Stimulated activated naive B cell treated with anti-CD40 and anti-IgM and Interleukin-4, amounts not matched to agents 10 μg/mL and 1 μg/mL and 100 μg/mL, for 72 hours (primary cell): ENCODE measurements at regions not wholly inside any gene's neighbourhood (a gene's known extent, or its start where the extent isn't known, plus 50 kb on each side); places are given as distances from the start of the nearest gene placed in this dataset.
"Not testable (repeated sequence)": the region's sequence is repeated elsewhere in the genome, so short reads cannot be mapped to it uniquely, and the experiment has no call there.

Experiments used
- ATAC-seq, 2 donors: fragments of 150-1000 bp; cut with Tn5 transposase; replicated peaks; 2 replicates each; pipeline ENCODE4 v1.10.0; 2021; ENCODE audit warnings: moderate library complexity in 1 of 2
- DNase-seq: peaks from one replicate; pipeline ENCODE4 v3.0.0; 2021
- H3K27ac Mint-ChIP-seq: one replicate; pipeline ENCODE4 v1.8.0; 2022; ENCODE audit warnings: mild to moderate bottlenecking, mixed read lengths
- H3K27me3 Mint-ChIP-seq, 2 donors: one replicate each; pipeline ENCODE4 v1.8.0; 2022; ENCODE audit warnings: mixed read lengths in 2 of 2
- H3K36me3 Mint-ChIP-seq, 2 donors: one replicate each; pipeline ENCODE4 v1.8.0; 2022; ENCODE audit warnings: mixed read lengths in 2 of 2, mild to moderate bottlenecking in 1 of 2
- H3K4me1 Mint-ChIP-seq, 2 donors: one replicate each; pipeline ENCODE4 v1.8.0; 2022; ENCODE audit warnings: mixed read lengths in 2 of 2, mild to moderate bottlenecking in 1 of 2
- H3K4me3 Mint-ChIP-seq, 2 donors: one replicate each; pipeline ENCODE4 v1.8.0; 2022; ENCODE audit warnings: mild to moderate bottlenecking in 2 of 2, mixed read lengths in 2 of 2, moderate library complexity in 1 of 2
- H3K9me3 Mint-ChIP-seq, 2 donors: one replicate each; pipeline ENCODE4 v1.8.0; 2022; ENCODE audit warnings: mixed read lengths in 2 of 2, mild to moderate bottlenecking in 1 of 2

- no peak for DNase-seq
- peak; percentile 87 to 89 for ATAC-seq
- Mint-ChIP-seq H3K9me3 (no peaks in the 10 kb centered on the region), H3K36me3 (no peaks in the 10 kb centered on the region), H3K4me3 (peak overlapping the region in 1 of 2 donors; percentile 8), H3K27ac (no peak overlapping the region), H3K4me1 (peaks cover 12 to 30% of the 10 kb centered on the region in 2 donors), H3K27me3 (no peaks in the 10 kb centered on the region)
These were observed 458.6 kb downstream of the FBXO15 start for GRCh38 chr18:73688851-73689711.

GRCh38 chr18:73688161-73688560, 459.5 kb downstream of the FBXO15 start:
- Mint-ChIP-seq H3K27me3 (no peaks in the 10 kb centered on the region), H3K4me1 (peaks cover 12 to 30% of the 10 kb centered on the region in 2 donors), H3K36me3 (no peaks in the 10 kb centered on the region), H3K9me3 (no peaks in the 10 kb centered on the region), H3K4me3 (no peak overlapping the region), H3K27ac (no peak overlapping the region)
- ATAC-seq (no peak), DNase-seq (no peak)

GRCh38 chr18:73684647-73685046, 463.0 kb downstream of the FBXO15 start:
- H3K9me3 Mint-ChIP-seq, result no peaks in the 10 kb centered on the region
- H3K36me3 Mint-ChIP-seq, result no peaks in the 10 kb centered on the region
- H3K27ac Mint-ChIP-seq, result no peak overlapping the region
- ATAC-seq, result no peak
- no peak overlapping the region for H3K4me3 Mint-ChIP-seq
- peaks cover 10 to 23% of the 10 kb centered on the region in 2 donors for H3K4me1 Mint-ChIP-seq
- no peak for DNase-seq
- no peaks in the 10 kb centered on the region for H3K27me3 Mint-ChIP-seq

- Mint-ChIP-seq H3K27me3 (no peaks in the 10 kb centered on the region), H3K4me1 (peaks cover 4 to 14% of the 10 kb centered on the region in 2 donors), H3K27ac (no peak overlapping the region), H3K4me3 (no peak overlapping the region), H3K36me3 (no peaks in the 10 kb centered on the region), H3K9me3 (no peaks in the 10 kb centered on the region)
- ATAC-seq (no peak), DNase-seq (no peak)
These were observed 464.0 kb downstream of the FBXO15 start for GRCh38 chr18:73683409-73684238.

- Mint-ChIP-seq H3K27ac (no peak overlapping the region), H3K36me3 (no peaks in the 10 kb centered on the region), H3K9me3 (no peaks in the 10 kb centered on the region), H3K4me3 (no peak overlapping the region), H3K27me3 (no peaks in the 10 kb centered on the region), H3K4me1 (peaks cover 0 to 9% of the 10 kb centered on the region in 2 donors)
- DNase-seq (no peak), ATAC-seq (peak; percentile 48 to 53)
These were observed 465.7 kb downstream of the FBXO15 start for GRCh38 chr18:73681912-73682311.

GRCh38 chr18:73681398-73681797, 466.2 kb downstream of the FBXO15 start:
- Mint-ChIP-seq H3K4me1 (peaks cover 0 to 9% of the 10 kb centered on the region in 2 donors), H3K27ac (no peak overlapping the region), H3K27me3 (no peaks in the 10 kb centered on the region), H3K36me3 (no peaks in the 10 kb centered on the region), H3K9me3 (no peaks in the 10 kb centered on the region), H3K4me3 (no peak overlapping the region)
- DNase-seq, result no peak
- ATAC-seq, result peak; percentile 36 to 43

GRCh38 chr18:73679941-73680712, 467.5 kb downstream of the FBXO15 start:
- no peaks in the 10 kb centered on the region for H3K27me3 Mint-ChIP-seq
- H3K4me1 Mint-ChIP-seq, result peaks cover 0 to 9% of the 10 kb centered on the region in 2 donors
- H3K4me3 Mint-ChIP-seq, result no peak overlapping the region
- no peaks in the 10 kb centered on the region for H3K36me3 Mint-ChIP-seq
- DNase-seq, result no peak
- no peaks in the 10 kb centered on the region for H3K9me3 Mint-ChIP-seq
- ATAC-seq, result peak in 1 of 2 donors; percentile 23
- no peak overlapping the region for H3K27ac Mint-ChIP-seq

GRCh38 chr18:73677450-73677849, 470.2 kb downstream of the FBXO15 start:
- H3K4me1 Mint-ChIP-seq, result no peaks in the 10 kb centered on the region
- ATAC-seq (no peak), DNase-seq (no peak)
- no peaks in the 10 kb centered on the region for H3K9me3 Mint-ChIP-seq
- no peaks in the 10 kb centered on the region for H3K36me3 Mint-ChIP-seq
- no peaks in the 10 kb centered on the region for H3K27me3 Mint-ChIP-seq
- H3K4me3 Mint-ChIP-seq, result no peak overlapping the region
- no peak overlapping the region for H3K27ac Mint-ChIP-seq

- Mint-ChIP-seq H3K4me1 (no peaks in the 10 kb centered on the region), H3K4me3 (no peak overlapping the region), H3K36me3 (no peaks in the 10 kb centered on the region), H3K27me3 (no peaks in the 10 kb centered on the region), H3K9me3 (no peaks in the 10 kb centered on the region), H3K27ac (no peak overlapping the region)
- ATAC-seq, result no peak
- DNase-seq, result no peak
These were observed 473.3 kb downstream of the FBXO15 start for GRCh38 chr18:73674125-73674865.

- H3K4me3 Mint-ChIP-seq, H3K27ac Mint-ChIP-seq, DNase-seq, ATAC-seq, H3K9me3 Mint-ChIP-seq, H3K36me3 Mint-ChIP-seq, H3K4me1 Mint-ChIP-seq, H3K27me3 Mint-ChIP-seq: not testable (repeated sequence)
These were observed 476.2 kb downstream of the FBXO15 start for GRCh38 chr18:73671480-73671879.

- Mint-ChIP-seq H3K36me3 (no peaks in the 10 kb centered on the region), H3K9me3 (no peaks in the 10 kb centered on the region), H3K4me1 (no peaks in the 10 kb centered on the region), H3K27ac (no peak overlapping the region), H3K27me3 (no peaks in the 10 kb centered on the region), H3K4me3 (no peak overlapping the region)
- DNase-seq, result no peak
- ATAC-seq, result no peak
These were observed 477.1 kb downstream of the FBXO15 start for GRCh38 chr18:73670524-73670923.

GRCh38 chr18:73670039-73670438, 477.6 kb downstream of the FBXO15 start:
- H3K36me3 Mint-ChIP-seq, result no peaks in the 10 kb centered on the region
- DNase-seq (no peak), ATAC-seq (no peak)
- no peak overlapping the region for H3K27ac Mint-ChIP-seq
- H3K4me1 Mint-ChIP-seq, result no peaks in the 10 kb centered on the region
- H3K4me3 Mint-ChIP-seq, result no peak overlapping the region
- no peaks in the 10 kb centered on the region for H3K9me3 Mint-ChIP-seq
- H3K27me3 Mint-ChIP-seq, result no peaks in the 10 kb centered on the region

GRCh38 chr18:73669297-73669696, 478.3 kb downstream of the FBXO15 start:
- Mint-ChIP-seq H3K4me3 (no peak overlapping the region), H3K27me3 (no peaks in the 10 kb centered on the region), H3K9me3 (no peaks in the 10 kb centered on the region), H3K4me1 (no peaks in the 10 kb centered on the region), H3K36me3 (no peaks in the 10 kb centered on the region), H3K27ac (no peak overlapping the region)
- ATAC-seq, result no peak
- DNase-seq, result no peak

GRCh38 chr18:73668051-73668450, 479.6 kb downstream of the FBXO15 start:
- no peak overlapping the region for H3K27ac Mint-ChIP-seq
- H3K9me3 Mint-ChIP-seq, result no peaks in the 10 kb centered on the region
- no peak overlapping the region for H3K4me3 Mint-ChIP-seq
- DNase-seq (no peak), ATAC-seq (no peak)
- H3K4me1 Mint-ChIP-seq, result no peaks in the 10 kb centered on the region
- H3K36me3 Mint-ChIP-seq, result no peaks in the 10 kb centered on the region
- no peaks in the 10 kb centered on the region for H3K27me3 Mint-ChIP-seq
